ENCODE measurements at regions not wholly inside any gene's neighbourhood (a gene's known extent, or its start where the extent isn't known, plus 50 kb on each side); places are given as distances from the start of the nearest gene placed in this dataset.

- no peak for ATAC-seq (ENCODE audit: low read depth)
- in situ Hi-C loops (cut with MboI; ENCODE audit: low sequenced_read_pairs), result no loop called here
- TF ChIP-seq BHLHE40 (IDR thresholded peaks at IDR 0.05; ENCODE audit: low read depth, low read length) (no peak), RAD21 (IDR thresholded peaks at IDR 0.05; ENCODE audit: low read length) (no peak), MAZ (IDR thresholded peaks at IDR 0.05; ENCODE audit: borderline replicate concordance, low read depth, low read length) (no peak), CTCF (conservative IDR thresholded peaks at IDR 0.05; ENCODE audit: low read depth, low read length) (no peak), ELK1 (IDR thresholded peaks at IDR 0.05; ENCODE audit: borderline replicate concordance, low read depth, low read length) (no peak), NFE2L2 (IDR thresholded peaks at IDR 0.05; ENCODE audit: low read depth, low read length) (no peak), SMC3 (IDR thresholded peaks at IDR 0.05; ENCODE audit: low read depth, low read length) (no peak), POLR2A (IDR thresholded peaks at IDR 0.05; ENCODE audit: low read depth, low read length) (no peak)
Observed at GRCh38 chr9:31730398-31730797, 654.0 kb upstream of the ACO1 start.

More at GRCh38 chr9:31730398-31730797, 654.0 kb upstream of the ACO1 start:
- H2AK9ac ChIP-seq (replicated peaks; ENCODE audit: low read depth, low read length, poor library complexity), result no peak overlapping the region
- peaks cover 2% of the 10 kb centered on the region; the same call in 1 of the 2 replicates for H3K9me3 ChIP-seq (ENCODE audit: control insufficient read depth, insufficient read depth, low read length)
- ChIA-PET POLR2A (ENCODE audit: unreplicated experiment) (no interaction called here), CTCF (no interaction called here)
- no peaks in the 10 kb centered on the region for H4K20me1 ChIP-seq (ENCODE audit: insufficient read depth, low read length)
- dilution Hi-C loops (cut with HindIII; ENCODE audit: low sequenced_read_pairs, unreplicated experiment) (no loop called here), intact Hi-C loops (cut with micrococcal nuclease) (no loop called here)
- H3K23ac ChIP-seq (ENCODE audit: low read depth, low read length), result no peak overlapping the region
- H3K4me2 ChIP-seq (ENCODE audit: low read depth, low read length), result no peak overlapping the region
- H3K14ac ChIP-seq (replicated peaks; ENCODE audit: low read depth, low read length), result no peak overlapping the region
- no peak overlapping the region for H2BK120ac ChIP-seq (ENCODE audit: low read depth, low read length)
- no peak overlapping the region for H3K4me3 ChIP-seq (ENCODE audit: insufficient read depth, low read depth, low read length)
- no peak overlapping the region for H3K56ac ChIP-seq (ENCODE audit: extremely low read depth, insufficient read depth, low read length)
- no TSS peak for BruUV-seq (replicated peaks)
- H3K9ac ChIP-seq (ENCODE audit: low read depth, low read length), result no peak overlapping the region
- 80% methylated on average over 1 of the region's 6 CpGs; no CpG with 5 or more reads in 1 of the 2 experiments for WGBS, 2 experiments (ENCODE audit: extremely low coverage in 2 of 2, insufficient read length in 1 of 2)
- no peaks in the 10 kb centered on the region for H3K79me1 ChIP-seq (ENCODE audit: low read depth in 1 of 2, low read length in 2 of 2)
- H4K8ac ChIP-seq (ENCODE audit: low read depth in 2 of 2, low read length in 2 of 2), result no peak overlapping the region
- H2AFZ ChIP-seq (replicated peaks; ENCODE audit: low read length, poor library complexity), result peak overlapping the region; percentile 21
- no peak overlapping the region for H3K4ac ChIP-seq (ENCODE audit: low read depth, low read length)
- H2BK20ac ChIP-seq (ENCODE audit: low read depth, low read length), result no peak overlapping the region
- no peaks in the 10 kb centered on the region for H3K36me3 ChIP-seq (ENCODE audit: control insufficient read depth, insufficient read depth, low read length)
- H3K18ac ChIP-seq (ENCODE audit: low read depth, low read length), result no peak overlapping the region
- H4K91ac ChIP-seq (ENCODE audit: insufficient read depth, low read depth, low read length), result no peak overlapping the region
- no peaks in the 10 kb centered on the region for H3K27me3 ChIP-seq (ENCODE audit: control insufficient read depth, insufficient read depth, low read length)
- H3K9me1 ChIP-seq (ENCODE audit: insufficient read depth, low read length), result no peaks in the 10 kb centered on the region
- H3K4me1 ChIP-seq (ENCODE audit: control insufficient read depth, insufficient read depth, low read length), result no peaks in the 10 kb centered on the region
- no peak overlapping the region for H4K5ac ChIP-seq (ENCODE audit: low read depth, low read length)
- no peak overlapping the region for H2BK15ac ChIP-seq (ENCODE audit: low read depth, low read length)
- DNase-seq, result no peak
- H2BK5ac ChIP-seq (ENCODE audit: low read depth, low read length, poor library complexity, severe bottlenecking), result no peak overlapping the region
- H3K27ac ChIP-seq (ENCODE audit: insufficient read depth, low read length), result no peak overlapping the region
- H2AK5ac ChIP-seq (ENCODE audit: low read depth, low read length), result no peak overlapping the region
